SK-N-SH (cell line): ENCODE measurements at regions not wholly inside any gene's neighbourhood (a gene's known extent, or its start where the extent isn't known, plus 50 kb on each side); places are given as distances from the start of the nearest gene placed in this dataset.

Experiments used
- CTCF ChIA-PET: fragments of 300-600, 350-600 bp; formaldehyde crosslinking; extraction: SDS; loops from one replicate; lab custom pipeline; 2021; lab: Yijun Ruan, JAX
- POLR2A ChIA-PET: fragments of 350-600 bp; sonication (Branson Sonifier 250); formaldehyde crosslinking; extraction: SDS; loops from one replicate; lab custom pipeline; 2020; ENCODE audit warnings: antibody characterized with exemption, inconsistent platforms; lab: Yijun Ruan, JAX
- DNase-seq: peaks from one replicate; pipeline ENCODE4 v3.0.0; 2012
- H2AFZ ChIP-seq: fragments of 200-600 bp; sonication (generic); 2 replicates; pipeline ENCODE4 v1.8.1; 2016; ENCODE audit warnings: antibody characterized with exemption, mild to moderate bottlenecking, low read depth
- H3F3A ChIP-seq: fragments of 200-600 bp; sonication (generic); replicated peaks from 2 replicates; pipeline ENCODE3; 2016; ENCODE audit warnings: antibody characterized with exemption, mild to moderate bottlenecking; ENCODE audit not compliant: insufficient read depth
- H3K27ac ChIP-seq, 2 experiments: fragments of 200-500 bp in 1 of 2; fragments of 200-600 bp in 1 of 2; sonication (Bioruptor generic) in 1 of 2; sonication (generic), shearing (Covaris generic) in 1 of 2; 2 replicates each; pipeline versions ENCODE4 v1.5.1 to v1.6.1; 2014 to 2016; ENCODE audit warnings: low read depth in 2 of 2, inconsistent platforms in 1 of 2, low read length in 1 of 2, mild to moderate bottlenecking in 1 of 2, mixed read lengths in 1 of 2
- H3K27me3 ChIP-seq: fragments of 200-600 bp; sonication (generic), shearing (Covaris generic); 2 replicates; pipeline ENCODE4 v1.6.1; 2016; ENCODE audit warnings: mixed run types; ENCODE audit not compliant: insufficient read depth
- H3K36me3 ChIP-seq, 2 experiments: fragments of 200-500 bp in 1 of 2; fragments of 200-600 bp in 1 of 2; sonication (Bioruptor generic) in 1 of 2; sonication (generic) in 1 of 2; replicated peaks in 1 of 2; 2 replicates each; pipeline versions ENCODE3 to v1.5.1; 2014 to 2016; ENCODE audit warnings: low read length in 1 of 2, mild to moderate bottlenecking in 1 of 2; ENCODE audit not compliant: insufficient read depth in 2 of 2, control insufficient read depth in 1 of 2
- H3K4me1 ChIP-seq, 2 experiments: fragments of 200-500 bp in 1 of 2; fragments of 200-600 bp in 1 of 2; sonication (Bioruptor generic) in 1 of 2; sonication (generic), shearing (Covaris generic) in 1 of 2; 2 replicates each; pipeline versions ENCODE4 v1.5.1 to v1.6.1; 2014 to 2016; ENCODE audit warnings: low read depth in 1 of 2, low read length in 1 of 2, mixed run types in 1 of 2; ENCODE audit not compliant: insufficient read depth in 2 of 2, control insufficient read depth in 1 of 2
- H3K4me2 ChIP-seq: fragments of 200-600 bp; sonication (generic), shearing (Covaris generic); 2 replicates; pipeline ENCODE4 v1.6.1; 2017; ENCODE audit warnings: mixed run types
- H3K4me3 ChIP-seq, 2 experiments: fragments of 200-500 bp in 1 of 2; fragments of 200-600 bp in 1 of 2; sonication (Bioruptor generic) in 1 of 2; sonication (generic), shearing (Covaris generic) in 1 of 2; 2 replicates each; pipeline versions ENCODE4 v1.5.1 to v1.8.1; 2014 to 2016; ENCODE audit warnings: low read depth in 2 of 2, inconsistent platforms in 1 of 2, low read length in 1 of 2, mild to moderate bottlenecking in 1 of 2, mixed read lengths in 1 of 2, moderate library complexity in 1 of 2
- H3K79me2 ChIP-seq: fragments of 200-600 bp; sonication (generic); 2 replicates; pipeline ENCODE4 v1.8.1; 2017; ENCODE audit warnings: mild to moderate bottlenecking; ENCODE audit not compliant: insufficient read depth
- H3K9ac ChIP-seq: fragments of 200-600 bp; sonication (generic); 2 replicates; pipeline ENCODE4 v1.6.1; 2017; ENCODE audit warnings: mixed run types
- H3K9me2 ChIP-seq: fragments of 200-600 bp; sonication (generic); 2 replicates; pipeline ENCODE4 v1.6.1; 2017; ENCODE audit warnings: mixed run types
- H3K9me3 ChIP-seq: fragments of 200-600 bp; sonication (generic); 2 replicates; pipeline ENCODE4 v1.6.1; 2017; ENCODE audit warnings: mixed run types, mild to moderate bottlenecking, moderate library complexity
- H4K20me1 ChIP-seq: fragments of 200-600 bp; sonication (generic); 2 replicates; pipeline ENCODE4 v1.6.1; 2017; ENCODE audit warnings: mild to moderate bottlenecking, mixed run types; ENCODE audit not compliant: insufficient read depth
- CTCF ChIP-seq: fragments of 200-600 bp; sonication (generic); IDR thresholded peaks from 2 replicates; pipeline ENCODE4 v1.6.1; 2017; ENCODE audit warnings: antibody characterized with exemption, mild to moderate bottlenecking, moderate library complexity
- EP300 ChIP-seq, 2 experiments: IDR thresholded peaks; 2 replicates each; pipeline versions ENCODE4 v1.4.0 to v1.6.1; 2012; ENCODE audit warnings: borderline replicate concordance in 1 of 2, low read depth in 1 of 2, low read length in 1 of 2
- FOXM1 ChIP-seq: IDR thresholded peaks from 2 replicates; pipeline ENCODE4 v1.4.0; 2012; ENCODE audit warnings: low read depth, mild to moderate bottlenecking
- GATA2 ChIP-seq: sonication (generic); formaldehyde crosslinking; IDR thresholded peaks from 2 replicates; pipeline ENCODE4 v1.5.0; 2020; ENCODE audit warnings: mild to moderate bottlenecking, missing genetic modification reagents
- IRF3 ChIP-seq: fragments of 150-350 bp; IDR thresholded peaks from 2 replicates; pipeline ENCODE4 v1.6.1; 2016; ENCODE audit warnings: mild to moderate bottlenecking, low read depth, low read length
- MAX ChIP-seq: IDR thresholded peaks from 2 replicates; pipeline ENCODE4 v1.4.0; 2012; ENCODE audit warnings: low read depth
- MEF2A ChIP-seq: IDR thresholded peaks from 2 replicates; pipeline ENCODE4 v1.4.0; 2012; ENCODE audit warnings: low read depth, borderline replicate concordance
- POLR2AphosphoS5 ChIP-seq: IDR thresholded peaks from 2 replicates; pipeline ENCODE4 v1.6.1; 2012; ENCODE audit warnings: low read depth, low read length
- RAD21 ChIP-seq: IDR thresholded peaks from 2 replicates; pipeline ENCODE4 v1.6.1; 2012; ENCODE audit warnings: mild to moderate bottlenecking, low read length
- REST ChIP-seq: IDR thresholded peaks from 2 replicates; pipeline ENCODE4 v1.6.1; 2012; ENCODE audit warnings: mild to moderate bottlenecking, low read depth, low read length, moderate library complexity
- SIN3A ChIP-seq: IDR thresholded peaks from 2 replicates; pipeline ENCODE4 v1.6.1; 2012; ENCODE audit warnings: low read depth, mild to moderate bottlenecking, low read length, moderate library complexity, borderline replicate concordance
- TAF1 ChIP-seq: IDR thresholded peaks from 2 replicates; pipeline ENCODE4 v1.6.1; 2012; ENCODE audit warnings: low read depth, mild to moderate bottlenecking, low read length, moderate library complexity, borderline replicate concordance
- TEAD4 ChIP-seq: IDR thresholded peaks from 2 replicates; pipeline ENCODE4 v1.4.0; 2012; ENCODE audit warnings: mild to moderate bottlenecking, borderline replicate concordance; ENCODE audit not compliant: insufficient read depth
- USF1 ChIP-seq: IDR thresholded peaks from 2 replicates; pipeline ENCODE4 v1.4.0; 2012; ENCODE audit warnings: low read depth, borderline replicate concordance
- ZBTB33 ChIP-seq: IDR thresholded peaks from 2 replicates; pipeline ENCODE4 v1.4.0; 2012; ENCODE audit warnings: low read depth, borderline replicate concordance
- WGBS: methylation state at CpG from one replicate; pipeline ENCODE4 v1.1.6; 2017; ENCODE audit warnings: low lambda C conversion rate; 5-methylcytosine and 5-hydroxymethylcytosine counted together

GRCh38 chr7:118003476-118003875 lies 130.2 kb upstream of the CTTNBP2 start:
- Histone ChIP-seq H3K4me3 (no peak overlapping the region), H3F3A (no peaks in the 10 kb centered on the region), H3K27ac (no peak overlapping the region), H3K4me2 (no peak overlapping the region)
- TF ChIP-seq MEF2A (no peak), TAF1 (no peak), ZBTB33 (no peak), TEAD4 (no peak), REST (no peak), POLR2AphosphoS5 (no peak)
- TF ChIP-seq, all 33 proteins: peak for 0
- H4K20me1 ChIP-seq: no peaks in the 10 kb centered on the region
- 0% methylated on average over 1 of the region's 1 CpG for WGBS
- H3K9ac ChIP-seq: no peak overlapping the region
- H3K9me2 ChIP-seq: no peaks in the 10 kb centered on the region
- no peak for DNase-seq
- ChIA-PET CTCF (interaction anchor here (1.0 kb wide), 1 partner anchor 11 kb away, joined by 5 read pairs; no protein-coding TSS in a partner anchor), POLR2A (no interaction called here)
- H3K36me3 ChIP-seq: no peaks in the 10 kb centered on the region
- no peaks in the 10 kb centered on the region for H3K4me1 ChIP-seq
- no peaks in the 10 kb centered on the region for H3K9me3 ChIP-seq
- no peak overlapping the region for H2AFZ ChIP-seq
- H3K27me3 ChIP-seq: no peaks in the 10 kb centered on the region
- no peaks in the 10 kb centered on the region for H3K79me2 ChIP-seq

GRCh38 chr7:118005026-118005425 lies 131.8 kb upstream of the CTTNBP2 start:
- WGBS: 9% methylated on average over 4 of the region's 4 CpGs
- no peak for DNase-seq
- Histone ChIP-seq H3K9me2 (no peaks in the 10 kb centered on the region), H3K9ac (no peak overlapping the region), H4K20me1 (no peaks in the 10 kb centered on the region), H3K27ac (no peak overlapping the region), H2AFZ (no peak overlapping the region), H3K4me2 (no peak overlapping the region), H3K27me3 (no peaks in the 10 kb centered on the region), H3F3A (no peaks in the 10 kb centered on the region), H3K36me3 (no peaks in the 10 kb centered on the region), H3K9me3 (no peaks in the 10 kb centered on the region), H3K79me2 (no peaks in the 10 kb centered on the region), H3K4me1 (no peaks in the 10 kb centered on the region), H3K4me3 (no peak overlapping the region)
- ChIA-PET POLR2A (no interaction called here), CTCF (interaction anchor here (0.6 to 1.1 kb wide), 3 partner anchors 9 to 162 kb away, joined by 3 to 4 read pairs (median 3); no protein-coding TSS in a partner anchor)
- TF ChIP-seq EP300 (IDR thresholded peaks at IDR 0.05; ENCODE audit: borderline replicate concordance in 1 of 2, low read depth in 1 of 2, low read length in 1 of 2): no peak
- TF ChIP-seq SIN3A: no peak
- TF ChIP-seq FOXM1: no peak
- TF ChIP-seq MAX: no peak
- TF ChIP-seq RAD21: no peak
- TF ChIP-seq IRF3: no peak
- no peak for TF ChIP-seq GATA2
- no peak for TF ChIP-seq CTCF
- no peak for TF ChIP-seq USF1
